Mammary epithelial cell (primary cell): ENCODE measurements at regions not wholly inside any gene's neighbourhood (a gene's known extent, or its start where the extent isn't known, plus 50 kb on each side); places are given as distances from the start of the nearest gene placed in this dataset.

ENCODE experiments used
- CTCF ChIP-seq, 2 donors: IDR thresholded peaks in 1 of 2; conservative IDR thresholded peaks in 1 of 2; 2 replicates each; pipeline ENCODE4 v1.5.1; 2011 to 2012; ENCODE audit warnings: inconsistent platforms in 2 of 2, low read length in 2 of 2, mild to moderate bottlenecking in 2 of 2, control low read depth in 1 of 2, low read depth in 1 of 2; ENCODE audit not compliant: insufficient read depth in 1 of 2; ENCODE audit errors: extremely low read depth in 1 of 2
- EZH2 ChIP-seq: IDR thresholded peaks from 2 replicates; pipeline ENCODE4 v1.6.1; 2012; ENCODE audit warnings: low read length, inconsistent platforms, borderline replicate concordance

- TF ChIP-seq CTCF (conservative IDR thresholded peaks at IDR 0.05 in 1 of 2, IDR thresholded peaks at IDR 0.05 in 1 of 2; ENCODE audit: extremely low read depth in 1 of 2, insufficient read depth in 1 of 2, low read depth in 1 of 2, low read length in 2 of 2) (no peak), EZH2 (no peak)
Measured at GRCh38 chr1:81712425-81712824, 88.3 kb upstream of the ADGRL2 start.
